ELF-1 (cell line): ENCODE measurements at regions not wholly inside any gene's neighbourhood (a gene's known extent, or its start where the extent isn't known, plus 50 kb on each side); places are given as distances from the start of the nearest gene placed in this dataset.
"Not testable (repeated sequence)": the region's sequence is repeated elsewhere in the genome, so short reads cannot be mapped to it uniquely, and the experiment has no call there.

ENCODE experiments used
- DNase-seq: peaks from one replicate; pipeline ENCODE4 v3.0.0-alpha.2; 2016; ENCODE audit warnings: low read depth, low spot score

GRCh38 chr10:63783882-63784281, 262.7 kb downstream of the REEP3 start:
- no peak for DNase-seq

GRCh38 chr10:63788152-63788821, 267.1 kb downstream of the REEP3 start:
- DNase-seq = no peak

- DNase-seq = no peak
Measured at GRCh38 chr10:63795094-63795860, 274.1 kb downstream of the REEP3 start.

- DNase-seq = peak; percentile 4
Measured at GRCh38 chr10:63798599-63799498, 277.6 kb downstream of the REEP3 start.

GRCh38 chr10:63799521-63800300, 278.5 kb downstream of the REEP3 start:
- no peak for DNase-seq

GRCh38 chr10:63801166-63801565, 280.0 kb downstream of the REEP3 start:
- DNase-seq = no peak

- no peak for DNase-seq
Measured at GRCh38 chr10:63806330-63806729, 285.1 kb downstream of the REEP3 start.

- DNase-seq = no peak
Measured at GRCh38 chr10:63812501-63812900, 291.3 kb downstream of the REEP3 start.

GRCh38 chr10:63819753-63820329, 298.6 kb downstream of the REEP3 start:
- peak; percentile 8 for DNase-seq

- DNase-seq = no peak
Measured at GRCh38 chr10:63822496-63822895, 301.3 kb downstream of the REEP3 start.

- no peak for DNase-seq
Measured at GRCh38 chr10:63825111-63825510, 303.9 kb downstream of the REEP3 start.

- DNase-seq = no peak
Measured at GRCh38 chr10:63825766-63826165, 304.6 kb downstream of the REEP3 start.

GRCh38 chr10:63827018-63827417, 305.8 kb downstream of the REEP3 start:
- DNase-seq = not testable (repeated sequence)

GRCh38 chr10:63829020-63829419, 307.8 kb downstream of the REEP3 start:
- no peak for DNase-seq

GRCh38 chr10:63829573-63830149, 308.5 kb downstream of the REEP3 start:
- peak; percentile 8 for DNase-seq

- DNase-seq = no peak
Measured at GRCh38 chr10:63832686-63833085, 311.5 kb downstream of the REEP3 start.

- no peak for DNase-seq
Measured at GRCh38 chr10:63833411-63834060, 312.3 kb downstream of the REEP3 start.

GRCh38 chr10:63836666-63837442, 315.7 kb downstream of the REEP3 start:
- DNase-seq = no peak

GRCh38 chr10:63841761-63842160, 320.6 kb downstream of the REEP3 start:
- no peak for DNase-seq
